ENCODE measurements at regions not wholly inside any gene's neighbourhood (a gene's known extent, or its start where the extent isn't known, plus 50 kb on each side); places are given as distances from the start of the nearest gene placed in this dataset.

DNA sequence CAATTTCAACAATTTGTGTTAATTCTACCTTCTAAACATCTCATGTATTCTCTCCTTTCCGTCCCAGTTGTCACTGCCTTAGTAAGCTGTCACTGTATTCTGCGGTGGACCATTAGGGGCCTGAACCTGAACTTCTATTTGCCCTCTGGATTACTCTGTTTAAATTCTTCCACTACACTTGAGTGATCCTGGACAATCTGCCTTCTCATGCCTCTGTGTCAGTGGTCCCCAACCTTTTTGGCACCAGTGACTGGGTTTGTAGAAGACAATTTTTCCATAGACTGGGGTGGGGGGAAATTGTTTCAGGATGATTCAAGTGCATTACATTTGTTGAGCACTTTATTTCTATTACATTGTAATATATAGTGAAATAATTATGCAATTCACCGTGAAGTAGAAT lies 1157.6 kb upstream of the SEMA6A start:
- TF ChIP-seq CTCF (IDR thresholded peaks at IDR 0.05) (no peak), POLR2A (IDR thresholded peaks at IDR 0.05) (no peak), POLR2AphosphoS5 (IDR thresholded peaks at IDR 0.05) (no peak), EP300 (IDR thresholded peaks at IDR 0.05) (no peak)
